ENCODE measurements at regions not wholly inside any gene's neighbourhood (a gene's known extent, or its start where the extent isn't known, plus 50 kb on each side); places are given as distances from the start of the nearest gene placed in this dataset.
"Not testable (repeated sequence)": the region's sequence is repeated elsewhere in the genome, so short reads cannot be mapped to it uniquely, and the experiment has no call there.

DNA sequence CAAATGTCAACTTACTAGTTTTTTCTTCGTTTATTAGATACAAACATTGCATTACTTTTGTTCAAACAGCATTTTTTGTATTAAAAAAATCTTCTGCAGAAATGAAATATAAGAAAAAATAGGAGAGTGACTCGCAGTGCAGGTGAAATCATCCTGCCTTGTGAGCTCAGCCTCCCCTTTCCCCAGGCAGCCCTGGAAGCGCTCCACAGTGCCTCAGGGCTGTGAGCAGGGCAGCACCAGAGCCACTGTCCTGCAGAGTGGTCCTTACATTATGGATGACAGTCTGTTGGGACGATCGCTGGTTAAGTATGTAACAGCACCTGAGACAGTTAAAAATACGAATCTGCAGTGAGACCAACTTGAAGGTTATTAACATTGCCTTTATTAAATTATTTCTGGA lies 695.4 kb upstream of the POM121L12 start:
- no peak for DNase-seq

DNA sequence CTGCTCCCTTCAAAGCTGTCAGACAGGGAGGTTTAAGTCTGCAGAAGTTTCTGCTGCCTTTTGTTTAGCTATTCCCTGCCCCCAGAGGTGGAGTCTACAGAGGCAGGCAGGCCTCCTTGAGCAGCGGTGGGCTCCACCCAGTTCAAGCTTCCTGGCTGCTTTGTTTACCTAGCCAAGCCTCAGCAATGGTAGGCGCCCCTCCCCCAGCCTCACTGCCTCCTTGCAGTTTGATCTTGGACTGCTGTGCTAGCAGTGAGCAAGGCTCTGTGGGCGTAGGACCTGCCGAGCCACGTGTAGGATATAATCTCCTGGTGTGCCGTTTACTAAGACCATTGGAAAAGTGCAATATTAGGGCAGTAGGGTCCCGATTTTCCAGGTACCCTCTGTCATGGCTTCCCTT lies 707.1 kb upstream of the POM121L12 start:
- not testable (repeated sequence) for DNase-seq

DNA sequence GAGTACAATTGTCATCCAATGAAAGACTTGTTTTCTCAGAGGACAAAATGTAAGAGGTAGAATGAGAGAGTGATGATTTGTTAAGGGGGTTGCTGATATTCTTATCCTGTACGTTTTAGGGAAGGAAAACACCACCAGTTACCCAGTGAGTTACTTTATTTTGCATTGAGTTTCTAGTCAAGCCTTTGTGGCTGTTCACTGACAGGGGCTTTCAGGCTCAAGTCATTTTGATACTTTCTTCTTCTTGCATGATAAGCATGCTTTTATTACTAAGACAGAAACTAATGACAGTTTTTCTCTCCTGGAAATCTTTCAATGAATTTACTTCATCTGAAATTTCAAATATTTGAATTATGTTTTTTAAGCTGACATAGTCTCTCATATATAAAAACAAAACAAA lies 710.2 kb upstream of the POM121L12 start:
- no peak for DNase-seq

DNA sequence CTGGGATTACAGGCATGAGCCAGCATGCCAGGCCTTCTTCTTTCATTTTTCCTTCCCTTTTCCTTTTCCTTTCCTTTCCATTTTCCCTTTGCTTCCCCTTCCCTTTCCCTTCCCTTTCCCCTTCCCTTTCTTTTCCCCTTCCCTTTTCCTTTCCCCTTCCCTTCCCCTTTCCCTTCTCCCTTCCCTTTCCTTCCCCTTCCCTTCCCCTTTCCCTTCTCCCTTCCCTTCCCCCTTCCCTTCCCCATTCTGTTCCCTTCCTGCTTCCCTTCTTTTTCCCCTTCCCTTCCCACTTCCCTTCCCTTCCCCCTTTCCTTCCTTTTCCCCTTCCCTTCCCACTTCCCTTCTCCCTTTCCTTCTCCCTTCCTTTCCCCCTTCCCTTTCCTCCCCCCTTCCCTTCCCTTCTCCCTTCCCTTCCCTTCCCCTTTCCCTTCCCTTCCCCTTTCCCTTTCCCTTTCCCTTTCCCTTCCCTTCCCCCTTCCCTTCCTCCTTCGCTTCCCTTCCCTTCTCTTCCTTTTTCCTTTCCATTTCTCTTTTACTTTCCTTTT lies 712.2 kb upstream of the POM121L12 start:
- DNase-seq: no peak

DNA sequence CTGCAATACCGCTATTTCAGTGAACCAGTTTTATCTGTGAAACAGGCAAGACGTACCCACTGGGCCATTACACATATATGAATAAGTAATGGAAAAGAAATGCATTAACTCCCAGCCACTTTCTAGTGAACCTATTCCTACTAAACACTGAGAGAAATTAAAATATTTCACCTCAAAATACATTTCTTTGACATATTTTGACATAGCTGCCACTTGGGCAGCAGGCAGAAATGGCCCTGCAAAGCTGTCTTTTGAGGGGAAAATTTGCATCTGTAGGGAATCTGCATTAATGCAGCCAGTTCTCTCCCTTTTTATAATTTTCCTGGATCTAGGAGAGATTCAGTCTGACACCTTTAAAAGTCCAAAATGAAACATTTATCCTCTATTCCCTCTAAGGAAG lies 714.8 kb upstream of the POM121L12 start:
- DNase-seq: no peak

DNA sequence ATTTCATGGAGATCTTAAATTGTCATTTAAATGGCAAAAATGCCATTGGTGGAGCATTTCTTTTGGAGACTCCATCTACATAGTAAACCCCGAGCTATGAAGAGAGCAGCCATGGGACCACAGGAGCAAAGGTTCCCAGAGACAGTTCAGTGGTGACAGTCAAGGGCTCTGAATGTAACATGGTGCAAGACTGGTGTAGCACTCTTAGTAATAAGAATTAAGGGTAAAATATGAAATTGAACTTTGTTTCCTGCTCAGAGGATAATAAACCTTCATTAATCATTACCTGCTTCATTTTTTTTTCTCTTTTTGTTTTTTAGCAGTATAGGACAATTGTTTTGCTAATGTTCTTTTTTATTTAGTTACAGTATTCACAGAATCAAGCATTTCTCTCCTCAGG lies 717.5 kb upstream of the POM121L12 start:
- no peak for DNase-seq

DNA sequence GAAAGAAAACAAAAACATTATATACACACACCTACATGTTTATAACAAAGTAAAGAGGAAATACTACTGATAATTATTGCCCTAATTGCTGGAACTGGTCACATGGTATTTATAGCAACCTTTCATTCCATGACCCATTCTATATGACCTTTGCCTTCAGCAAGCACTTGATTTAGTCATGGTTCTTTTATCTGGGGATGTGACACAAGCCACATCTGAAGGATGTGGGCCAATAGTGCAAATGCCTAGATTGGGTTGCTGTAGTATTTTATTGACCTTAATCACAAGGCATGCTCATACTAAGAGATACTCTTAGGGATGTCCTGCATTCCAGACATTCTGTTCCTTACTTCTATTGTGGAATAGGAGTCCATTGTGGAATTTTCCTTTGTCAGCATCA lies 723.5 kb upstream of the POM121L12 start:
- no peak for DNase-seq

DNA sequence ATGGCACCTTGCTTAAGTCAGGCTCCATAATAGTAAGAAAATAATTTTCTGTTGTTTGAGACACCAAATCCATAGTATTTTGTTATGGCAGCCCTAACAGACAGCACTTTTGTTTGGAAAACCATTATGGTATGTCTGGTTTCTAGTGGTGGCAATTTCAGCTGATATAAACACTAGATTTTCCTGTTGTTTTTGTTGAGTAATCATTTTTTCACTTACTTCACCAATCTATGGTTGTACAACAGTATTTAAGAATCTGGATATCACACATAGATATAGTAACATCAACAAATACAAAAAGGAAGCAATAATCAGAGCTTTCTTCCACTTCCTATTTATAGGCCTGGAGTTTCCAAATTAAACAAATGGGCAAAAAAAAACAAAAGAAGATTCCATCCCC lies 725.8 kb upstream of the POM121L12 start:
- DNase-seq: no peak

DNA sequence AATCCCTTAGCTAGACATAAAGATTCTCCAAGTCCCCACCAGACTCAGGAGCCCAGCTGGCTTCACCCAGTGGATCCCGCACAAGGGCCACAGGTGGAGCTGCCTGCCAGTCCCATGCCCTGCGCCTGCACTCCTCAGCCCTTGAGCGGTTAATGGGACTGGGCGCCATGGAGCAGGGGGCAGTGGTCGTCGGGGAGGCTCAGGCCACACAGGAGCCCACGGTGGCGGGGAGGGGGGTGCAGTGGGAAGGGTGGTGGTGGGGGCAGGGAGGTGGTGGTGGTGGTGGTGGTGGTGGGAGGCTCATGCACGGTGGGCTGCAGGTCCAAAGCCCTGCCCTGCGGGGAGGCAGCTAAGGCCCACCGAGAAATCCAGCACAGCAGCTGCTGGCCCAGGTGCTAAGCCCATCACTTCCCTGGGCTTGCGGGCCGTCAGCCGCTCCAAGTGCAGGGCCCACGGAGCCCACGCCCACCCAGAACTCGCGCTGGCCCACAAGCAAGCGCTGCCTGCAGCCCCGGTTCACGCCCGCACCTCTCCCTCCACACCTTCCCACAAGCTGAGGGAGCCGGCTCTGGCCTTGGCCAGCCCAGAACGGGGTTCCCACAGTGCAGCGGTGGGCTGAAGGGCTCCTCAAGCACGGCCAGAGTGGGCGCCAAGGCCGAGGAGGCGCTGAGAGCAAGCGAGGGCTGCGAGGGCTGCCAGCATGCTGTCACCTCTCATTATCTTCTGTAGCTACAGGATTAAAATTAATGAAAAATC lies 732.5 kb upstream of the POM121L12 start:
- DNase-seq: no peak

DNA sequence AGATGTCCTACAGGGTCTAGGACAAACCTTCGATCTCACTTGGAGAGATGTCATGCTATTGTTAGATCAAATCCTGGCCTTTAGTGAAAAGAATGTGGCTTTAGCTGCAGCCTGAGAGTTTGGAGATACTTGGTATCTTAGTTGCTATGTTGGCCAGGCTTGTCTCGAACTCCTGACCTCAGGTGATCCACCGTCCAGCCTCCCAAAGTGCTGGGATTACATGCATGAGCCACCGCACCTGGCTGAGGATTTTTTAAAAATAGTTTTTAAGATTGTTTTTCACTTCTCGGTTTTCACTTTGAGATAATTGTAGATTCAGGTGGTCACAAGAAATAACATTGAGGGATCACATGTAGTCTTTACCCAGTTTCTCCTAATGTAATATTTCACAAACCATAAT lies 738.3 kb upstream of the POM121L12 start:
- DNase-seq: no peak

DNA sequence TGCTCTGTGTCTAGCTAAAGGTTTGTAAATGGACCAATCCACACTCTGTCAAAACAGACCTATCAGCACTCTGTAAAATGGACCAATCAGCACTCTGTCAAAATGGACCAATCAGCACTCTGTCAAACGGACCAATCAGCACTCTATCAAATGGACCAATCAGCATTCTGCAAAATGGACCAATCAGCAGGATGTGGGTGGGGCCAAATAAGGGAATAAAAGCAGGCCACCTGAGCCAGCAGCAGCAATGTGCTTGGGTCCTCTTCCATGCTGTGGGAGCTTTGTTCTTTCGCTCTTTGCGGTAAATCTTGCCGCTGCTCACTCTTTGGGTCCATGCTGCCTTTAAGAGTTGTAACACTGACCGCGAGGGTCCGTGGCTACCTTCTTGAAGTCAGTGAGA lies 740.5 kb upstream of the POM121L12 start:
- no peak for DNase-seq

DNA sequence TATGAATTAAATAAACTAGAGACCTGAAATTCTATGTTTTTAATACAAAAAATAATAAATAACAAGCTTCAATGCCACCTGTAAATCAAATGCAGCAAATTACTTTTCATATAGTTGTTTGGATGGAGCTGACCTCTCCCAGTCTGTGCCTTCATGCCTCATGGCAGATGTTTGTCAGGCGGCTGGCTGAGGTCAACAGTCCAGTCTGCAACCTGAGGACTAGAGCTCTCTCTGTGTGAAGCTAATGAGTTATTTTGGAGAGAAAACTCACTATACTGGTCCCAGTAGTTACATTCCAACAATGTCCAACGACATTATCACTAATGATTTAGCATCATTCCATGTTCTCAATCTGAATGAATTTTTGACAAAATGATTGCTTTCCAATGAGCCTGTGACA lies 746.2 kb upstream of the POM121L12 start:
- DNase-seq: no peak

DNA sequence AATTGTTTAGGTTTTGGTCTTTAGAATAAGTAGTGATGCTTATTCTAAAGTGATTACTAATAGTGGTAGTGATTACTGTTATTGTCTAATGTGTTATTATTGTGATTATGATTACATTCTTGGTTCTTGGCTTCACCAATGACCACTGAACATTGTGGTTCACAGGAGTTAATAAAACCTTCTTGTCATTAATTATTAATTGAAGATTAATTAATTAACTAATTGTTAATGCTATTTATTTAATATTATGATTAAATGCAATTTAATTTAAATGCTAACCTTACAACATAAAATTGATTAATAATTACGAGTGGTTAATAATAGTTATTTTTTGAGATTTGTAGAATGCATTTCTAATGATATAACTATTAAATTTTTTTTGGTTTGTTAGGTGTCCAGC lies 747.7 kb upstream of the POM121L12 start:
- no peak for DNase-seq

DNA sequence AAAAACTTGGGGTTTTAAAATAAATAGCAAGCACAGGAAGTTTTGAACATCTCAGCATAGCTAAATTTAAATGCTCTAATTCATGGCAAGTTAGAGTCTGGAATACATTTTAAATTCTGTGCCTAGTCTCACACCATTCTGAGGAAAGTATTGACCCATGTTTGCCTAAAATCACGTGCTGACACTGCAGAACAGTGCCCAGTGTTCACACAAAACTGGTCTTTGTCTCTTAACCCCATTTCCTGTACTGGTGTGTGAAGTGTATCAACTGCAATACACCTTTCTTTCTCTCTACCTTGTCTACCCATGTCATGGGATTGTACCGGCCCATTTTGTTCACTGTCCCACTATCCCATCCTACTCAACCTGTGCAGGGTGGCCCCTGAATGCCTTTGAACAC lies 749.7 kb upstream of the POM121L12 start:
- no peak for DNase-seq

DNA sequence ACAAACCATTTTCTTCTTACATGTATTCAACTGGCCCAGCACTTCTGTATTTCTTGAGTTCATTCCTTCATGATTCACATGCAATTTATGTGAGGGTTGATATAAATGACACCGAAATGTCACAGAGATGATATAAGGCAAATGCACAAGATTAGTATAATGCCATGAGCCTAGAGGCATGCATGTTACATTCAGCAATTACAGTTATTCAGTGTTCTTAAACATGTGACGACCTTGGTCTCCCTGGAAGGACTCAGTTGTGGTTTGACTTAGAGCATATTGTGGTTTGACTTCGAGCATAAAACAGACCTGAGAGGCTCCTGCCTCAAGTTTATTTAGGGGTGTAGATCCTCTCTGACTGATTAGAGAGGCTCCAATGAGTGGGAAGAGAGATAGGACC lies 752.1 kb upstream of the POM121L12 start:
- DNase-seq: no peak

DNA sequence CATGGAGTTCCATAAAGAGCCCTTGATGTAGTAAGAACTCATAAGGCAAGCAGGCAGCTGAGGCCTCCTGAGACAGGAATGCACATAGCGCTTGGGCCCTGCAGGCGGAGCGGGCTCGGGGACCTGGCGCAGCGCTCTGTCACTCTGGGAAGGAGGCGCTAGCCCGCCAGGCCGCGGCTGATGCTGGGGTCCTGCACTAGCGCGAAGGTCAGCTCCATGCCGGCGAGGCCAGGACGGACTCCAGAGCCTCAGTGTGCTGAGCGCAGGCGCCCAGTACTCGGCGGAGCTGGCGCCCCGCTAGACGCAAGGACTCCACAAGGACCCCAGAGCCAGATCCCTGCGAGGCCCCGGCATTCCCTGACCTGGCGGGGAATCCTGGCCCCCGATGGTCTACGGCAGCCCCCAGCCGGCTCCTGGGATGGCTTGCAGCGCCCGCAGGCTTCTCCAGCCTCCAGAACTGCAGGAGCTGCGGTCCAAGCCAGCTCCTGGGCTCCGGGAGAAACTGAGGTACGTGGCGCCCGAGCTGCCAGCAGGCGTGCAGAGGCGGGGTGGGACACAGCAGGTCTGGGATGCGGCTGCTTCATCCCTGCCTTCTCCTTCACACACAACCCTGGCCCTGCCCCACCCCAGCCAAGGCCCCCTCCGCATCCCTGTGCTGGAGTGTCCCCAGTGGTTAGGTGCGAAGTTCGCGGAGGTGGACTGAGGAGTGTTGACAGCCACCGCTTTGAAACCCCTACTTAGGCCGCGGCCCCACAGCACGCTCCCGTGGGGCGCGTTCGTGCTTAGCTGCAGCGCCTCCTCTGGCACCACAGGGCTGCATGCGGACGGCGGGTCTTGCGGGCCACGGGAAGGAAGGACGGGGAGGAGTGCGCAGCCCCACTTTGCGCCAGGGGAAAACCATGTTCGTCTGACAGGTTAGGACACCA lies 761.5 kb upstream of the POM121L12 start:
- DNase-seq: no peak

DNA sequence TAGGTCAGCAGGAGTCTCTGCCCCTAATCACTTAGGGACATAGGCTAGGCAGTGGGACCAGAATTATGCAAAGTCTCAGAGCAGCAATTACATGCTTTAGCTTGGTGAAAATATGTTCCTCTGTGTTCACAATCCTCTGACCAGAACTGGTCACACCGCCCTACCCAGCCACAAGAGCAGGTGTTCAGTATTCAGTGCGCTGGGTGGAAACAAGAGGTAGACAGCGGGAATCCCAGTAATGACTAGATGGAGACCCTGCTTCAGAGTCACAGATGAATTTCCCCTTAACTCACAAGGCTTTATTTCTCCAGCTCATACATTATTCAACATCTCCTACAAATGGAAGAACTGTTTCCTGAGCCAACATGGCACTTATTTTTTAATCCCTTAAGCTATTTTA lies 763.7 kb upstream of the POM121L12 start:
- DNase-seq: no peak

DNA sequence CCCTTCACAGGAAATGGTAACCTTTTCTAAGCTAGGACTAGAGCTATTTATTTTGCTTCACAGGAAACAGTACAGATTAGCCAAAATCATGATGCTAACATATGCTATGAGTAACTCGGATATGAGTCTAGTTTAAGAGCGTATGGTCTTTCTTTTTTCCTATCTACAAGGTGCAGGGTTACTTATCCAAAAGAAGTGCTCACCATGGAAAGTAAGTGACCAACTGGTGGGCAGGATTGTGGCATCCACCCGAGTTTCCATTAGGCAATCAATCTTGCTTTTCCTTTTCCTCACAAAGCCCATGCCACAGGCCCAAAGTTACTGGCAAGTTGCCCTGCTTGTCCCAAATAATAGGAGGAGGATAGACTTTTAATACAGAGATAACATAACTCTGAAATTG lies 765.1 kb upstream of the POM121L12 start:
- no peak for DNase-seq

DNA sequence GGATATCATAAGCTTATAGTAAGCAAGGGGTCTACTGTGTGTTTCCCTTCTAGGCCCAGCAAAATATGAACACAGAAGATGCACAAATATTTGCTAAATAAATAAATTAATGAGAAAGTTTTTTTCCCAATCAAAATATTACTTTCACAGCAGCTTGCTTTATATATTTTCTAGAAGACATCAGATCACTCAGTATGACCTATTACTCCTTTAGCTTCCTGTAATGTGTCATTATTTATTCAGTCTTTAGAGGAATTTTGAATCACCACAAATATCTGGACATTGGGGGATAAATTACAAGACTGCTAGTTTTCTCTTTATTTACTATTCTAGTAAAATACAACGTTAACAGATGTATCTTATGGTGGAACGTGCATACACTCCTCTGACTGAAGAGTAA lies 765.8 kb upstream of the POM121L12 start:
- no peak for DNase-seq

DNA sequence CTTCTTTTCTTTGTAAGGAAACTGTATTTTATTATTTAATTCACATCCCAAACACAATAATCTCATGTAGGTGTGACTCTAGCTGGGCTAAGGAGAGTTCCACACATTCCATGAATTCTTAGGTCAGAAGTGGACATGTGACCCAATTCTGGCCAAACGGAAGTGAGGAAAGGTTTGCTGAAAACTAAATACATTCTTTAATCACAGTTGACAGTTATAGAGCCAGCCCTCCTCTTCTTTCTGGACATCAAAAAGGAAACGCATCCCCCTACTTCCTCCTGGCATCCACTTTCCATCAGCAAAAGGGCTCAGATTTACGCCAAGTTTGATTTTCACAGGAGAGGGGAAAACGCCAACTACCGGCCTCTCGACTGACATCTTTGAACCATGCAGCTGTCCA lies 774.4 kb upstream of the POM121L12 start:
- no peak for DNase-seq

DNA sequence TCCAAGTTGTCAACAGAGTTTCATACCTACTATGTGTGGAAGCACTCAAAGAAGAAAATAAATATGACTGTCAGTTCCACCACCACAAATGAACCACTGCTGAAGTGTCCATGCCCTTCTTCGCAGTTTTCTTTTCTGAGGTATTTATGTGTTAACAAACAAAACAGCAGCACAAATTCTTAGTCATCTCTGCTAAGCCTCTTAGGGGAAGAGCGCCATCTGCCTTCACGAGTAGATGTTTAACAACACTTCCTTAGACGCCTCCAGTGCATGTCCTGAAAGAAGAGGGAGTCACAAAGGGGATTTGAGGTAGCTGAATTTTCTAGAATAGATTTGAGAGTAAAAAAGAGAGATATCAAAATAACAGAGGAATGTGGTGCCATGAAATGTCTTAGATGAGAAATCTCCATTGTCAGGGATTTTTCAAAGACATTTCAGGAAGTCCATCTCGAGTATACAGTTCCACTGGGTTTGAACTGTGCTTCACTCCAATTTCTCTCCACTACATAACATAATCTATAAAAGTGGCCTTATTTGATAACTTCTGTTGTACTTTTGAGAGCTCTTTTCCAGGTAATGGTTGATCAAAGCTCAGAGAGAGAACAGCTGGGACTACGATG lies 775.3 kb upstream of the POM121L12 start:
- no peak for DNase-seq

DNA sequence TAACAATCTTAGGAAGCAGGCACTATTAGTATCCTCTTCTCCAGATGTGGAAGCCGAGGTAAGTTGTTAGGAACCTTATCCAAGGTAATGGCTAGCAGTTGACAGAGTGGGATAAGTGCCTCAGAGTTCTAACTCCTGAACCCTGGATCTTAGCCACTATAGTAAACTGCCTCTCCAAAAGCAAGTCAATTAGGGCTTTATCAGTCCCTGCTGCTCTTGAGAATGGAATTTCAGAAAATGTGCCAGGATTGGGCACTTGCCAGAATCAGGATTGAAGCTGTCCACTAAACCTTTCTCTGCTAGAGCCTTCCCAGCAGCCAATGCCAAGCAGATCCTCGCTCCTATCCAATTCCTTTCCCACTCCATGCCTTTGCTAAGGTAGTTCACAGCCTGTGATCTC lies 777.5 kb upstream of the POM121L12 start:
- no peak for DNase-seq

DNA sequence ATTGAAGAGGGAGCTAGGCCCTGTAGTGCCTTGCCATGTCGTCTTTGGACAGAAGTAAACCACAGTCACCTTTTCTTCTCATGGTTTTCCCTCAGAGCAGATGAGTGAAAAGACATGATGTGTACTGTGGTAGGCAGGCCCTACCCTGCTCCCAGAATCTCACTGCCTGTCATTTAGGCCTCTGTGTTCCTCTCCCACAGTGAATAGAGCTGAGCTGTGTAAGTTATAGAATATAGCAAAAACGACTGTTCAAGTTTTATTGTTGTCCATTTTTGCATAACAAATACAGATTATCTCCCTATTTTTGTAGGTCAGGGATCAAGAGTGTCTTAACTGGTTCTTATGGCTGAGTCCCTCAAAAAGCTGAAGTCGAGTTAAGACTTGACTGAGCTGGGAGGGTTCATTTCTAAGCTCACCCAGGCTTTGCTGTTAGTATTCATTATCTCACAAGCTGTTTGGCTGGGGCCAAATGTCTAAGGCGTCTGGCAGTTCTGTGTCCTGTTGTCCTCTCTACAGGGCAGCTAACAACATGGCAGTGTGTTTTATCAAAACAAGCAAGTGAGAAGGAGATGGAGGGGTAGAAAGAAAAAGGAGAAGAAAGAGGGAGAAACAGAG lies 780.9 kb upstream of the POM121L12 start:
- DNase-seq: no peak
